ENCODE measurements at regions not wholly inside any gene's neighbourhood (a gene's known extent, or its start where the extent isn't known, plus 50 kb on each side); places are given as distances from the start of the nearest gene placed in this dataset.

DNA sequence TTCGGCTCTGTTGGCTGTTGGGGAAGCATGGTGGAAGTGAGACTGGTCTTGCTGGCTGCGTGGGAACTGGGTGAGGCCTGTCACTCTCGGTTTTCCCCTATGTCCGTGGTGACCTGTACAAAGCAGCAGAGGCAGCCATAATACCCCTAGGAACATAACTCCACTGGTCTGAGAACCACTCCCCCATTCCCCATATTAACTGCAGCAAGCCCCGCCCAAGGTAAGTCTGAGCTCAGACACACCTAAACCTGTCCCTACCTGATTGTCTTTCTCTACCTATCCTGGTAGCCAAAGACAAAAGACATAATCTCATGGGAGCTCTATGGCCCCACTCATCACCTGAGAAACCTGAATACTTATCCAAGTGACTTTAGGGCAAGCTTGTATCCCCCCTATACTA is 156.3 kb upstream of the PHACTR1 start:
- no peak overlapping the region for H3K27ac Mint-ChIP-seq
- TF ChIP-seq, protein P1, sequence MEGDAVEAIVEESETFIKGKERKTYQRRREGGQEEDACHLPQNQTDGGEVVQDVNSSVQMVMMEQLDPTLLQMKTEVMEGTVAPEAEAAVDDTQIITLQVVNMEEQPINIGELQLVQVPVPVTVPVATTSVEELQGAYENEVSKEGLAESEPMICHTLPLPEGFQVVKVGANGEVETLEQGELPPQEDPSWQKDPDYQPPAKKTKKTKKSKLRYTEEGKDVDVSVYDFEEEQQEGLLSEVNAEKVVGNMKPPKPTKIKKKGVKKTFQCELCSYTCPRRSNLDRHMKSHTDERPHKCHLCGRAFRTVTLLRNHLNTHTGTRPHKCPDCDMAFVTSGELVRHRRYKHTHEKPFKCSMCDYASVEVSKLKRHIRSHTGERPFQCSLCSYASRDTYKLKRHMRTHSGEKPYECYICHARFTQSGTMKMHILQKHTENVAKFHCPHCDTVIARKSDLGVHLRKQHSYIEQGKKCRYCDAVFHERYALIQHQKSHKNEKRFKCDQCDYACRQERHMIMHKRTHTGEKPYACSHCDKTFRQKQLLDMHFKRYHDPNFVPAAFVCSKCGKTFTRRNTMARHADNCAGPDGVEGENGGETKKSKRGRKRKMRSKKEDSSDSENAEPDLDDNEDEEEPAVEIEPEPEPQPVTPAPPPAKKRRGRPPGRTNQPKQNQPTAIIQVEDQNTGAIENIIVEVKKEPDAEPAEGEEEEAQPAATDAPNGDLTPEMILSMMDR (IDR thresholded peaks at IDR 0.05): no peak
- no peak overlapping the region for H3K4me3 Mint-ChIP-seq
- no peak for DNase-seq
- peaks cover 34% of the 10 kb centered on the region for H3K9me3 Mint-ChIP-seq
- H3K4me1 Mint-ChIP-seq: no peaks in the 10 kb centered on the region
- H3K27me3 Mint-ChIP-seq (ENCODE audit: low read depth, poor library complexity): peaks cover 4% of the 10 kb centered on the region
- H3K36me3 Mint-ChIP-seq (ENCODE audit: low read depth): no peaks in the 10 kb centered on the region

DNA sequence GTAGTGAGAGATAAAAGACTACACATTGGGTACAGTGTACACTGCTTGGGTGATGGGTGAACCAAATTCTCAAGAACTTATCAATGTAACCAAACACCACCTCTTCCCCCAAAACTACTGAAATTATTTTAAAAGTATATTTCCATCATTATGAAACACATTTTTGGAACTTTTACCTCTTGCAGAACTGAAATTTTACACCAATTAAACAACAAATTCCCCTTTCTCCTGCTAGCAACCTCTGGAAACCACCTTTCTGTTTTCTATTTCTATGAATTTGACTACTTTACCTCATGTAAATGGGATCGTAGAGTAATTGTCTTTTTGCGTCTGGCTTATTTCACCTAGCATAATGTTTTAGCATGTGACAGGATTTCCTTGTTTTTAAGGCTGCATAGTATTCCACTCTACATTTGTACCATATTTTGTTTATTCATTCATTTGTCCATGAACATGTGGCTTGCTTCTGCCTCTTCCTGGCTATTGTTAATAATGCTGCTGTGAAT is 149.9 kb upstream of the PHACTR1 start:
- no peak for DNase-seq
- Mint-ChIP-seq H3K4me1 (peaks cover 13% of the 10 kb centered on the region), H3K4me3 (no peak overlapping the region), H3K9me3 (peaks cover 14% of the 10 kb centered on the region), H3K36me3 (ENCODE audit: low read depth) (no peaks in the 10 kb centered on the region), H3K27me3 (ENCODE audit: low read depth, poor library complexity) (peaks cover 2% of the 10 kb centered on the region), H3K27ac (no peak overlapping the region)
- TF ChIP-seq, protein P1 (IDR thresholded peaks at IDR 0.05): no peak

DNA sequence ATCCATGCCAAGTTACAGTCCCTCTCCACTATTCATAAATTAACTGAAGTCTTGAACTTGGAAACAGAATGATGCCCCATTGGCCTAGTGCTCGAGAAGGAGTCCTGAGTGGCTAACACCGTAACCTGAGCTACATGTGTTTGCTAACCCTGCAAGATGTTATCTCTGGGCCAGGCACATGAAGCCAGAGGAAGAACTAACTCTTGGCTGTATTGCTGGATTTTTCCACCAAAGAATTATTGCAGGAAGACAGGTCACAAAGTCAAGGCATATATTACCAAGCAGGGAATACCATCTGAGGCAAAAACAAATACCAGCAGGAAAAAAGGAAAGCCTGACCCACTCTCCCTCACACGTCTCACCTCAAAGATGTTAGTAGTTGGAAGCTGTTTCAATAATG is 148.9 kb upstream of the PHACTR1 start:
- Mint-ChIP-seq H3K27ac (peak overlapping the region; percentile 70), H3K36me3 (ENCODE audit: low read depth) (no peaks in the 10 kb centered on the region), H3K4me3 (no peak overlapping the region), H3K9me3 (peaks cover 9% of the 10 kb centered on the region), H3K4me1 (peaks cover 13% of the 10 kb centered on the region), H3K27me3 (ENCODE audit: low read depth, poor library complexity) (no peaks in the 10 kb centered on the region)
- TF ChIP-seq, protein P1 (IDR thresholded peaks at IDR 0.05): no peak
- no peak for DNase-seq

DNA sequence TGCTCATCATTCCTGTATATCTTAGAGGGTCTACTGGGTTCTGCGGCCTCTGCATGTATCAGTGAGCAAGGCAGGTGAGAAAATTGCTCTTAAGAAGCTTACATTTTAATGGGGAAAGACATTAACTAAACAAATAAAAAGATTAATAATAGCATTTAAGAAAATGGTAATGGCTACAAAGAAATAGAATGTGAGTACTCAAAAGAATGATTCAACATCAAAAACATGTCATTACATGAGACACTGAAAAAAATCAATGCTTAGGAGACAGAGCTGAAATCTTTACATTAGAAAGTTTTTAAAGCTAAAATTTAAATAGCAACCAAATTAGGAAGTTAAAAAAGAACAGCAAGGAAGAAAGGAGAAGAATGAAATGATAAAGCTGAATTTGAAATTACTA is 146.9 kb upstream of the PHACTR1 start:
- H3K36me3 Mint-ChIP-seq (ENCODE audit: low read depth): no peaks in the 10 kb centered on the region
- no peak for DNase-seq
- no peak overlapping the region for H3K27ac Mint-ChIP-seq
- H3K9me3 Mint-ChIP-seq: peaks cover 4% of the 10 kb centered on the region
- H3K27me3 Mint-ChIP-seq (ENCODE audit: low read depth, poor library complexity): no peaks in the 10 kb centered on the region
- no peak overlapping the region for H3K4me3 Mint-ChIP-seq
- TF ChIP-seq, protein P1 (IDR thresholded peaks at IDR 0.05): no peak
- H3K4me1 Mint-ChIP-seq: peaks cover 13% of the 10 kb centered on the region

DNA sequence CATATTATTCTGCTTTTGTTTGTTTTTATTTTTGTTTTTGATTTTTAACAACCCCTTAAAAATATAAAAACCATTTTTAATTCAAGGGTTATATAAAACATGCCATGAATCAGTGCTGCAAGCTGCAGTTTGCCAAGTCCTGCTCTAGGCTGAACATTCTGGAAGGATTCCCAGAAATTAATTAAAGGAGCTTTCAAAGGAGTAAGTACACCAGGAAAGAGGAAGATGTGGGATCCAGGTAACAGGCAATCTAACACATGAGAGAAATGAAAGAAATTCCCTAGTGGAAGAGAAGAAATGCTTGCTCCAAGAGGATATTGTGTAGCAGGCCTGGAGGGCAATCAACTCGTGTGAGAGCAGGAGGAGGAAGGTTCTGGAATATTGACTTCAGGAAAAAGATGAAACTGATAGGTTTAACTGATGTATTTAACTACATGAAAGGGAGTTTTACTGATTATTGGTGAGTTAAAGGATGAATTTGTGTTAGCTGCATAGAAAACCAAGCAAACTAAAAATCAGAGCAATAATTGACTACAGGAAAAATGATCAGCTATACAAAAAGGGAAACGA is 146.0 kb upstream of the PHACTR1 start:
- Mint-ChIP-seq H3K36me3 (ENCODE audit: low read depth) (no peaks in the 10 kb centered on the region), H3K4me3 (no peak overlapping the region), H3K4me1 (peaks cover 13% of the 10 kb centered on the region), H3K27ac (peak overlapping the region; percentile 4), H3K27me3 (ENCODE audit: low read depth, poor library complexity) (no peaks in the 10 kb centered on the region), H3K9me3 (no peaks in the 10 kb centered on the region)
- TF ChIP-seq, protein P1 (IDR thresholded peaks at IDR 0.05): no peak
- no peak for DNase-seq

Data from nephron progenitor cell (in vitro differentiated cells).